ENCODE measurements at regions not wholly inside any gene's neighbourhood (a gene's known extent, or its start where the extent isn't known, plus 50 kb on each side); places are given as distances from the start of the nearest gene placed in this dataset.
A peak's percentile ranks its signal among the peaks of the same experiment; 100 is the strongest.

DNA sequence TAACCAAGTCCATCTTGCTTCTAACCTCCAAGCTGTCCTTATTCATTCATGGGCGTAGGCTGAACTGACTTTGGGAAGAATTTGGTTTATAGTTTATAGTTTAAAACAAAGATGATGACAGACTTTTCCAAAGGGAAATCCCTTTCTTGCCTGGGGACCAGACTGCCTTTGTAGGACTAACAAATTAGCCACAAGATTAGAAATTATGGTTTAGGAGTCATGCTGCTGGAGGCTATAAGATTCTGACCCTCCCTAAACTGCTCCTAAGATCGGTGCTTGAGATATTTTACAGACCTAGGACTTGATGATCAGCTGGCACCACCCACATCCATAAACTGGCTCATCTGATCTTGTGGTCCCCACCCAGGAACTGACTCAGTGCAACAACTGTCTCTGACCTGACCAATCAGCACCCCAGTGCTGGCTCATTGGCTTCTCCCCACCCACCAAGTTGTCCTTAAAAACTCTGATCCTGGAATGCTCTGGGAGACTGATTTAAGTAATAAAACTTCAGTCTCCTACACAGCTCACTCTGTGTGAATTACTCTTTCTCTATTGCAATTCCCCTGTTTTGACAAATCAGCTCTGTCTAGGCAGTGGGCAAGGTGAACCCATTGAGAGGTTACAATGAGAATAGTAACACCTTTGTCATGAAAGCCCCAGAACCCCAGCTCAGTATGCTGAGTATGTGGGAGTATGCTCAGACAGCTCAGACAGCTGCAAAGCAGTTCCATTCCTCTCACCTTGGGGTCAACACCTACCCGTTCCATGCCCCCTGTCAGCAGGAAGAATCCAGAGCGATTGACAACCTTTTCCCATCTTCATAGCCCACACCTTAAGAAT is 51.6 kb upstream of the C15orf39 start (continued):
- TF ChIP-seq TSHZ1 (tag by site-specific recombination; IDR thresholded peaks at IDR 0.05; ENCODE audit: borderline replicate concordance) (no peak), ZNF626 (tag by site-specific recombination; IDR thresholded peaks at IDR 0.05) (no peak), PRDM6 (tag by site-specific recombination; IDR thresholded peaks at IDR 0.05) (peak; percentile 70)

GRCh38 chr15:75151214-75152128 is 50.2 kb upstream of the C15orf39 start:
- TF ChIP-seq, protein P1, sequence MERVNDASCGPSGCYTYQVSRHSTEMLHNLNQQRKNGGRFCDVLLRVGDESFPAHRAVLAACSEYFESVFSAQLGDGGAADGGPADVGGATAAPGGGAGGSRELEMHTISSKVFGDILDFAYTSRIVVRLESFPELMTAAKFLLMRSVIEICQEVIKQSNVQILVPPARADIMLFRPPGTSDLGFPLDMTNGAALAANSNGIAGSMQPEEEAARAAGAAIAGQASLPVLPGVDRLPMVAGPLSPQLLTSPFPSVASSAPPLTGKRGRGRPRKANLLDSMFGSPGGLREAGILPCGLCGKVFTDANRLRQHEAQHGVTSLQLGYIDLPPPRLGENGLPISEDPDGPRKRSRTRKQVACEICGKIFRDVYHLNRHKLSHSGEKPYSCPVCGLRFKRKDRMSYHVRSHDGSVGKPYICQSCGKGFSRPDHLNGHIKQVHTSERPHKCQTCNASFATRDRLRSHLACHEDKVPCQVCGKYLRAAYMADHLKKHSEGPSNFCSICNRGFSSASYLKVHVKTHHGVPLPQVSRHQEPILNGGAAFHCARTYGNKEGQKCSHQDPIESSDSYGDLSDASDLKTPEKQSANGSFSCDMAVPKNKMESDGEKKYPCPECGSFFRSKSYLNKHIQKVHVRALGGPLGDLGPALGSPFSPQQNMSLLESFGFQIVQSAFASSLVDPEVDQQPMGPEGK (tag by site-specific recombination; IDR thresholded peaks at IDR 0.05): 0 out of 2 replicates have a peak, but pooled peaks have one; percentile 23
- TF ChIP-seq ZNF114 (tag by site-specific recombination; IDR thresholded peaks at IDR 0.05) (no peak), SETDB1 (IDR thresholded peaks at IDR 0.05; ENCODE audit: insufficient read length, low read length) (no peak), ZNF202 (tag by site-specific recombination; IDR thresholded peaks at IDR 0.05; ENCODE audit: borderline replicate concordance) (no peak), ZBTB20 (tag by site-specific recombination; IDR thresholded peaks at IDR 0.05) (peak; percentile 84), ZNF335 (tag by site-specific recombination; conservative IDR thresholded peaks at IDR 0.05) (peak; percentile 31; the same call in 1 of the 2 replicates), KLF1 (tag by site-specific recombination; IDR thresholded peaks at IDR 0.05) (0 out of 2 replicates have a peak, but pooled peaks have one; percentile 22), ZNF830 (tag by site-specific recombination; IDR thresholded peaks at IDR 0.05; ENCODE audit: low read depth) (no peak), ZNF692 (tag by site-specific recombination; IDR thresholded peaks at IDR 0.05) (0 out of 2 replicates have a peak, but pooled peaks have one; percentile 10)
- ChIA-PET CTCF (interaction anchor here (0.6 kb wide), 1 partner anchor 108 kb away, joined by 4 read pairs; no protein-coding TSS in a partner anchor), POLR2A (interaction anchor here (0.5 to 2.3 kb wide), 2 partner anchors 15 to 49 kb away, joined by 4 to 15 read pairs; partner anchors contain the start of gene C15orf39)
- no peak overlapping the region for H3K4me3 ChIP-seq (ENCODE audit: low read depth, low read length)
- H3K36me3 ChIP-seq (ENCODE audit: control insufficient read depth in 2 of 2, insufficient read depth in 1 of 2, low read length in 2 of 2): no peaks in the 10 kb centered on the region
- H3K9me3 ChIP-seq (ENCODE audit: control insufficient read depth, insufficient read depth, low read depth, low read length): no peaks in the 10 kb centered on the region
- H3K4me1 ChIP-seq (ENCODE audit: control insufficient read depth, insufficient read depth, low read length): 0 out of 2 replicates have a peak, but pooled peaks cover 4% of the 10 kb centered on the region
- no peak overlapping the region for H3K27ac ChIP-seq (ENCODE audit: extremely low read depth, low read depth, low read length)
